ENCODE measurements at regions not wholly inside any gene's neighbourhood (a gene's known extent, or its start where the extent isn't known, plus 50 kb on each side); places are given as distances from the start of the nearest gene placed in this dataset.

DNA sequence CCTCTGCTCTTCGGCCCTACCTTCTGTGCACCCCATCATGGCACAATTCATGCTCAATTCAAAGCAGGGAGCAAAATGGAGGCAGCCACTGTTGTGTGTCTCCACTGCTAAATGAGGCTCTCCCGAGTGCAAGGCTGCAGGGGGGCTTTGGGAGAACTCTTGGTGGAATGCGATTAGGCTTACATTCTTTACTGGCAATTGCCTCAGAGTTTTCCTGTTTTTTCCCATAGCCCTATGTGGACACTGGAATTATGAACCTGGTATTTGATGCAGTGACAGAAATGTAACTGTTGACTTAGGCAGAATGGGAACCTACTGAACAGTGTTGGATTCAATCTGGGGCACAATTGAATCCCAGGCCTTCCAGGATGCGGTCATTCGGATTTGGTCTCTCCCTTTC, 187.9 kb upstream of the GMDS start:
- no peak for DNase-seq (ENCODE audit: low read depth in 2 of 2, low spot score in 1 of 2)

DNA sequence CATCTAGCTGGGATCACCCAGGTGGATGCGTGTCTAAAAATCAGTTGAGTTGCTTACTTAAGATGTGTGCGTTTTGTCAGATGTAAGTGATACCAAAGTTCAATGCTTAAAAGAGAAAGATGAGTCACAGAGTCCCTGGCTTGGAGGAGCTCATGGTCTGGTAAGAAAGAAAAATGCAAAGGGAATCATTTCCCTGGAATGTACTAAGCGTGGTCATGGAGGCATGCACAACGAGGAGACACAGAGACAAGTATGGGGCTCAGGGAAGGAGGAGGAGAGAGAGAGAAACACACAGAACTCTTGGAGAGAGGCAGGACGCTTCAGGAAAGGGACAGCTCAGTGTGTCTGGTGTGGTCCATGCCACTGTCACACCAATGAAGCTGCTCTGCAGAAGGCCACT, 186.9 kb upstream of the GMDS start:
- DNase-seq (ENCODE audit: low read depth in 2 of 2, low spot score in 1 of 2): no peak

DNA sequence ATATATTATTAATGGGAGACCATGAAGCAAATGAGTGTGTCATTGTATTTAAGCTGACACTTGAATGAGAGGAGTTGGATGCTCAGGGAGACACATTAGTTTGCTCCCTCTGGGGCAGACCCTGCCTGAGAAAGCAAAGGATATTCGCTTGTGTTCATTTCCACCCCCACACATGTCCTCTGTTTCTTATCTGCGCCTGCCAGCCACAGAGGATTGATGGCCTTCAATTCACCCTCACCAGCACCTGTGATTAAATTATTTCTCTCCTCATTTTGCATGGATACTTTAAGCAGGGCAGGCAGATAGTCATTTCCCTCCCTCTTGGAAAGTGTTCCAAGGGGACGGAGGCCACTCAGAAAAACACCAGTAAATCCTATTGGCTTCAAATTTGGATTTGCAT, 185.2 kb upstream of the GMDS start:
- no peak for DNase-seq (ENCODE audit: low read depth in 2 of 2, low spot score in 1 of 2)

DNA sequence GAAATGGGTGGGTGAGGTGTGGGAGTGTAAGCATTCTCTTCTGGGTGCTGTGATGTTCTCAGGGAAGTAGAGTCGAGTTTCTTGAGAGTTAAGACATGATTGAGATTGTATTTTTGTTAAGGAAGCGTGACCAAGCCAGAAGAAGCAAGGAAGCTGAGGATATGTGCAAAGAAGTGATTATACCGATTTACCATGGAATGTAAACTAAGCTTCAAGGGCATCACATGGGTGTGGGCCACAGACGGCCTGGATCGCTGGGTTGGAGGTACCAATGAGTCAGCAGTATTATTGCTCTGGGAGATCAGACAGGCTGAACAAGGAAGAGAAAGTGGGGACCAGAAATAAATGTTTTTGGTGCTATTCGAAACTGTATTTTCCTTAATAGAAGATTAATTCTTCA, 184.1 kb upstream of the GMDS start:
- no peak for DNase-seq (ENCODE audit: low read depth in 2 of 2, low spot score in 1 of 2)

DNA sequence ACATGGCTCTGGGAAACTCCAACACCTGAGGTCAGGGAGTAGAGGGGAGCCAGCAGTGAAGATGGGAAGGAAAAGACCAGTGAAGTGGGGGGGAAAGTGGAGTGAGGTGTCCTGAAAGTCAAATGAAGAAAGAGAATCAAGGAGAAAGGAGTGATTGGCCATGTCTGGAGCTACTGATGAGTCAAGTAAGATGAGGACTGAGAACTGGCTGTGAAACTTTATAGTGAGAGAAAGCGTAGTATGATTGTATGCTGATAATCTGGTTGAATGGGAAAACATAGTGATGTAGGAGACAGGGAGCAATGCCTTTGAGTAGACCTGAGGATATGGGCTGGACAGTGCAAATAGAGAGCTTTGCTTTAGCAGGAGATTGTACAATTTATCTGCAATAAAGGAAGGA, 183.6 kb upstream of the GMDS start:
- no peak for DNase-seq (ENCODE audit: low read depth in 2 of 2, low spot score in 1 of 2)

DNA sequence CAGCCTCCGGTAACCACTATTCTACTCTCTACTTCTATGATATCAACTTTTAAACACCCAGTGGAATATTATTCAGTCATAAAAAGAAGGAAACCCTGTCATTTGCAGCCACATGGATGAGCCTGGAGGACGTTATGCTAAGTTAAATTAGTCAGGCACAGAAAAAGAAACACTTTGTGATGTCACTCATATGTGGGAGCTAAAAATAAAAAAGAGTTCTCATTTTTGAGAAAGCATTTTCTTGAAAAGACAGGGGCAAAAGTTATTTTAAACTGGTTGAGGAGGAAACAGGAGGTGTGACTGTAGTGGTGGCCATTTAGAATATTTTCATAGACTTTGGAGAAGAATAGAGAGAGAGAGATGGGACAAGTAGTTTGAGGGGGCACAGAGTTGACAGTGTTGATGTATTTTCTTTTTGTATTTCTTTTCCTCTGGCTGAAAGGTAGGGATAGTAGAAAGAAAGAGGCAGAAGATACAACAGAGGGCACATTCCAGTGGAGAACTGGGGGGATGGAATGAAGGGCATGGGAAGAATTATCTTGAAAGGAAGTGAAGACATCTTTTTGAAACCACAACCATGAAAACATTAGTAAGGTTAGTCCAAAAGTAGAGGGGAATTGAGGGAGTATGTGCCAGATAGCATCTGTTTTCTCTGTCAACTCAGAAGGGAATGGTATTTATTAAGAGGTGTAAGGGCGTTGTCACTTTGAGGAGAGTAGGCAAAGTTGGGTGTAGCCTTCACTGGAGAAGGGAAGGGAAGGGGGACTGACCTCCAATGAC, 181.3 kb upstream of the GMDS start:
- DNase-seq (ENCODE audit: low read depth in 2 of 2, low spot score in 1 of 2): no peak

DNA sequence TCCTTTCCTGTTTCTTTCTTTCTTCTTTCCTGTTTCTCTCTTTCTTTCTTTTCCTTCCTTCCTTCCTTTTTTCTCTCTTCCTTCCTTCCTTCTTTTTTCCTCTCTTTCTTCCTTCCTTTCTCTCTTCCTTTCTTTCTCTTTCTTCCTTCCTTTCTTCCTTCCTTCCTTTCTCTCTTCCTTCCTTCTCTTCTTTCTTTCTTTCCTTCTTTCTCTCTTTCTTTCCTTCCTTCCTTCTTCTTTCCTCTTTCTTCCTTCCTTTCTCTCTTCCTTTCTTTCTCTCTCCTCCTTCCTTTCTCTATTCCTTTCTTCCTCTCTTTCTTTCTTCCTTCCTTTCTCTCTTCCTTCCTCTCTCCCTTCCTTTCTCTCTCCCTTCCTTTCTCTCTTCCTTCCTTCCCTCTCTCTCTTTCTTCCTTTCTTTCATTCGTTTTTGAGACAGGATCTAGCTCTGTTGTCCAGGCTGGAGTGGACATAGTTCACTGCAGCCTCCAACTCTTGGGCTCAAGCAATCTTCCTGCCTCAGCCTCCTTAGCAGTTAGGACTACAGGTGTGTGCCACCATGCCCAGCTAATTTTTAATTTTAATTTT, 170.8 kb upstream of the GMDS start:
- DNase-seq (ENCODE audit: low read depth in 2 of 2, low spot score in 1 of 2): no peak

DNA sequence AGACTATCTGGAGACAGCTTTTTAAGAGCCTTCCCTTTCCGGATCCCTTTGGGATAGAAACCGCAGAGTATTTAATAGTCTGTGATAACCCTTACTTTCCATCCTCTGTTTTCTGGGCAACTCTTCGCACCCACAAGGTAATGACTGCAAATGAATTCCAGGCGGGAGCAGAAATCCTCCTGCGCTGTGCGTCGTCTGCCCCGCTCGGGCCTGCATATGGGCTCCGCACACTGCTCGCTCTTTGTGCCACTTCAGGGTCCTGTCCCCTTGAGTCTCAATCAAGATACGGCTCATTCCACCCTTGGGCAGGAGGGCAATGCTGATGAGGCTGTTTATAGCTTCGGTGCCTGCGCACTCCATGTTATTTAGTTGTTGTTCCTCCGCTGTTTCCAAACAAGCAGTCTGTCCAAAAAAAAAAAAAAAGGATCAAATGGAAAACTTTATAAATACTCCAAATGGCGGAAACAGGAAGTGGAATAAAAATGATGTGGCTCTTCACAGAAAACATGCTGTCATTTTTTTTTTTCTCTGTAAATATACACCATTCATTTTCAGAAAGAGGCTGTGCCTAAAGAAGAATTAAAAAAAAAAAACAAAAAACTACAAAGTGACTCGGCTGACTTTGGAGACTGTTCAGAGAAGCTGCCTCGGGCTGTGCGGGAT, 169.6 kb upstream of the GMDS start:
- no peak for DNase-seq (ENCODE audit: low read depth in 2 of 2, low spot score in 1 of 2)

DNA sequence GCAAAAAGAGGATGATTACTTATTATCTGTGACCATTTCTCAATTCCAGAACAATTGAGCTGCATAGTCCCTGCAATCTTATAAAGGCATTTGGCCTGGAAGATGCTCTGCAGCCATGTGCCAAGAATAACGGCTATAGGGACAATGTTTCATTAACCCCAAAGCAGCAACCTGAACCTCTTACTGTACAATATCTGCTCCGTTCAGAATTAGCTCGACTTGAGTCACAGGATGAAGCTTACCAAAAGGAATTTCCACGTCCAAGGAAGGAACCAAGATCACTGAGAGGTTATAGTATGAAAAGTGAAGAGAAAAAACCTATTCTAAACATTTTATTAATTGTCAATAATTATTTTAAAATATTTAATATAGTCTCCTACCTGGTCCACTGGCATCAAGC, 167.3 kb upstream of the GMDS start:
- no peak for DNase-seq (ENCODE audit: low read depth in 2 of 2, low spot score in 1 of 2)

DNA sequence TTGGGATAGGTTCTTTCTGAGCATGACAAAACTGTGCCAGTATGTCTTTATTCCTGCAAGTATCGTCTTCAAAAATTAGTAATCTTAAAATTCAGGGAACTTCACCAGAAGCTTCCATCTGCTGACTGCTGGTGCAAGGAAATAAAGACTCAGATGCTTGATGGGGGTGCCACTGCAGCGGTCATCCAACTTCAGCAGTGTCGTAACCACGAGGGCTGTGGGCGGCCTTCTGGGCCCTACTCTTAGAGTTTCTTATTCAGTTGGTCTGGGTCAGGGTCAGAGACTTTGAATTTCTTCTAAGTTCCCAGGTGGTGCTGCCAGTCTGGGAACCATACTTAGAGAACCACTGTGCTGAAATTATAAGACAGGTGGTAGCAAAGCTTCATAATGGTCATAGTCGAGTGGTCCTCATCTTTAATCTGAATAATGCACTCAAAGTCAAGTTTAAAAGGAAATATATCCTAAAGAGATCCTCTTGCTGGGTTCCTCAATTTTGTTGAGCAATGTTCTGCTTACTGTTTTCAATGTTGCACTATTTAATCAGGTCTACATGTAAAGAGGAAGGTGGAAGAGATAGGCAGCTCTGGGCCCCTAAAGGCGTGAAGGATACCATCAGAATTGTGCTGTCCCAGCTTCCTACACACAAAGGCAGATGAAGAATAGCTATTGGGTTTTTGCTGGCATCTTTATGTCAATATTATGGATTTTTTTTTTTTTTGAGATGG, 165.4 kb upstream of the GMDS start:
- DNase-seq (ENCODE audit: low read depth in 2 of 2, low spot score in 1 of 2): no peak

DNA sequence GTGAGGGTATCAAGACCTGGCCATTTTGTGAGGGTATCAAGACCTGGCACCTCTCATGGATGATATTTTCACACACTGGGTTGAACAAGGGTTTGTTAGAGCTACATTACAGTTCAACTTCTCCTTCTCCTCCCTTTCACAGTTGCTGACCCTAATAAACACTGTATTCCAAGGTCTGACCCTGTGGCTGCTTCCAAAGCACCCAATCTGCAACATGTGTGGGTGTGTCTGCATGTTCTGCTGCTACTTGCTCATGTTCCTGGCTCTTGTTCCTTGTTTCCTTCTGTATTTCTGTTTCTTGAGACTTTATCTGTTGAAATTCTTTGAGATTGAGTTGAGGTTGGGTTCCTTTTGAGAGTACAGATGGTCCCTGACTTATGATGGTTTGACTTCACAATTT, 162.1 kb upstream of the GMDS start:
- no peak for DNase-seq (ENCODE audit: low read depth in 2 of 2, low spot score in 1 of 2)

DNA sequence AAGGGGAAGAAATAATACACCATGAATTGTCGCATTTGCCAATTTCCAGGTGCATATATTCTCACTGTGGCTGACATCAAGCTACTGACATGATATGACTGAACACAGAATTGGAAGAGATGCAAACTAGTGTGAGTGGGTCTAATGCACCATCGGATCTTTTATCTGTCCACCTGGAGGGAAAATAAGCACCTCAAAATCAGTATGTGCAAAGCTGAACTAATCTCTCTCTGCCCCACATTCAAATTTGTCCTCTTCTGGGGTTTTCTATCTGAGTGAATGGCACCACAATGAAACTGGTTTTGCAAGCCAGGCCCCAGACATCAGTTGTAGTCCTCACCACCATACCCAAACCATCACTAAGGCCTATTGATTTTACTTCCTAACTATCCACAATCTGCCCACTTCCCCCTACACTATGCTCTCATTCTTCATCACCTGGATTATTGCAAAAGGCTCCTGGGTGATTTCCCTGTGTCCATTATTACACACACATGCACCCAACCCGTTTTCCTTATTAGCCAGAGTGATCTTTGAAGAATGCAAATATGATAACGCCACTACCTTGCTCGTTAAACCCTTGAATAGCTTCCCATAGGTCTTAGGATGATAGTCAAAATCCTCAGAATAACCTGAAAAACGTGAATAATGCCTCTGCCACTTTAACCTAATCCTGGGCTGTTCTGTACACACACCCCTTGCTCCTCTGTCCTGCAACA, 159.0 kb upstream of the GMDS start:
- DNase-seq (ENCODE audit: low read depth in 2 of 2, low spot score in 1 of 2): no peak

DNA sequence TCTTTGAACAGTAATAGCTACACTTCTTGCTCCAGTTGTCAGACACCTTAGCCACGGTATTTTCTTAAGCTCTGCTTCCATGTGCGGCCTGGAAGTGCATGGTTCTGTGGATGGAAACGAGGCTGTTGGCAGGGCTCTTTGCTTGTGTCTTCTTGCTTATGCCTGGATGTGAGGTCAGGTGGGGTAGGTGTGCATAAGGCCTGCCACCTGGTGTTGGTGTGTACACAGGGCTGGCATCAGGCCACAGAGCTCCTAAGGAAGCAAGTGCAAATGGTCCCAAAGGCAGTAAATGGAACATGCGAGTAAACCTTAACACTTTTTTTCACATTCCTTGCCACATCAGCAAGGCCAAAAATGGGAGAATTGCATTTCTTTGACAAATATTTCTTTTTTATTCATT, 158.1 kb upstream of the GMDS start:
- DNase-seq (ENCODE audit: low read depth in 2 of 2, low spot score in 1 of 2): no peak

DNA sequence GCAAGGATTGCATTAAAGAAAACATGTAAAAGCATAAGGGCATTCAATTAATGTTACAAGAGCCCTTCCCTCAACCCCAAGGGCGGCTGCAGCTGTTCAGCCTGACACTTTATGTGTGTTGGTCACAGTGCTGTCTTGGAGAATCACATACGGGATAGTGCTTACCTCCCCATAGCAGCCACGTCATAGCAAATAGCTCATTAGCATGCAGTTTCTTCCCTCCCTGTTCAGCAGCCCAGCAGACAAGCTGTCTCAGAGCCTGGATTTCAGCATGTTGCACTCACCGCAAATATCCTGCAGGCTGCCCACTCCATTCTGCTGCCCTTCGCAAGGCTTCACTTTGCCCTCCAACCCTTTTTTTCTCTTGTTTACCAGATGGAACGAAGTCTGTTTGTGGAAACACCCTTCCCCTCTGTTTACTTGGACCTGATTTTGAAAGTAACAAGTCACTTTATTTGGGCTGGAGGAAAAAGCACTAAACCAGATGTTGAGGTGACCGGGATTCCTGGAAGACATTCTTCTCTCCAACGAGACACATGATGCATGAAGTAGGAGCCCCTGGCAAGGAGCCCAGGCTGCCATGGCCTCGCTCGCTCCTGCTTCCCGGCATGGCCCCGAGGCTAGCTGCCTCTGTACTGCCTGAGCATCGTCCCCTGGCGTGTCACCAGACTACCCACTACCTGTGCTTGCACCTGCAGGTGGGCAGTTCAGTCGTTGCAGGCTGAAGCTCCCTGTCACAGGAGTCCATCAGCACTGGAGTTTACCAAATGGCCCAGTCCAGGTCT, 151.6 kb upstream of the GMDS start:
- no peak for DNase-seq (ENCODE audit: low read depth in 2 of 2, low spot score in 1 of 2)

DNA sequence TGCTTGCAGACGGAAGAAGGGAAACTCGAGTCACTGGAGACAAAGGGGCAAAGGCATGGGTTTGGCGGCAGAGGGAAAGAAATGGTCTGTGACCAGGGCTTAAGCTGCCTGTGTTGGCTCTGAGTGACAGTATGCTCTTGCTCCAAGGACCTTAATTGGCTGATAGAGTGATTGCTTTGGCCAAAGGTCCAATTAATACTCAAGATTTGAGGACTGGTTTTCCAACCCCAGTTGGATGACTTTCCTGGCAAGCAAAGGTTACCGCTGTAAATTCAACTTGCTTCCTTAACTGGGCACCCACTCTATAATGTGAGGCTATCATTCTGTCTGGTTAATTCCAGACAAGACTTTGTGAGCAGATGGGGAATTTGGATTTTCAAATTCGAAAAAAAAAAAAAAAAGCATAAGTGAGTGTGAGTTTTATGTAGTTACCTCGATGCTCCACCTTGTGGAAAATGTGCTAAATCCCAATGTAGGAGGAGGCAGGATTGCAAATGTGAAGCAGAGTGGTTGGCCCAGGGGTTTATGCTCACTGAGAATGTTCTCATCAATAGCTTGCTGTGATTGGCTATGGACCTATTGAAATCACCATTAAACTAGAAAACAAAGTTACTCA, 150.7 kb upstream of the GMDS start:
- DNase-seq (ENCODE audit: low read depth in 2 of 2, low spot score in 1 of 2): no peak

DNA sequence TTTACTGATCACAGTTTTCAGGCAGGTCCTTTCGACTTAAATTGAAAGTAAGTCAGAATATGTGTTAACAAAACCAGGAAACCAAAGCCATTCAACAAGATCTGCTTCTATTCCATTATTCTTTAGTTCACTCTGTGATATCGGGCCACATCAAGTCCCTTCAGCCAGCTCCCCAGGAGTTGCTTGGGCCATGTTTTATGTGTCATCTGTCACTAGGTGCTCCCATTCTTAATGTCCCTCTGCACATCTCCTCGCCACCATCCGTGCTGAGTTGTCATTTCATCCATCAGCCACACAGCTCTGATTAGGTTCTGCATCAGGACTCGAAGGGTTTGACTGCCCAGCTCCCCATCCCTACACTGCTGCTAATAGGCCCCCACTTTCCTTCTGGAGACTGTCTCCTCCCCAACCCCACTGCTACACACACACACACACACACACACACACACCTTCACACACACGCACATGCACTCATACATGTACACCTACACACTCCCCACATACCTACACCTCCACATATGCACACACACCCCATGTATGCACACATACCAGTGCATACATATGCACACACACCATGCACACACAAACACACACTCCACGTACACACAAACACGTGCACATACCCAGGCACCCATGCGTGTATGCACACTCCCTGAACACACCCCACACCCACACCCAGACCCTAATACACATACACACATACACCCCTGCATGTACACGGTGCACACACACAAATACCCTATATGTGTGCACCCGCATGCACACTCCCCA, 143.3 kb upstream of the GMDS start:
- DNase-seq (ENCODE audit: low read depth in 2 of 2, low spot score in 1 of 2): no peak

DNA sequence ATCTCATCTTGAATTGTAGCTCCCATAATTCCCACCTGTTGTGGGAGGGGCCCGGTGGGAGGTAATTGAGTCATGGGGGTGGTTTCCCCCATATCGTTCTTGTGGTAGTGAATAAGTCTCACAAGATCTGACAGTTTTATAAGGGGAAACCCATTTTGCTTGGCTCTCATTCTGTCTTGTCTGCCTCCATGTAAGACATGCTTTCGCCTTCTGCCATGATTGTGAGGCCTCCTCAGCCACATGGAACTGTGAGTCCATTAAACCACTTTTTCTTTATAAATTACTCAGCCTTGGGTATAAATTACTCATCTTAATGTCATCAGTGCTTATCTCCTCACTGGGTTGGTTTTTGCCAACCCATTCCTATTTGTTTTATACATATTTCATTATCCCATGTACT, 142.0 kb upstream of the GMDS start:
- no peak for DNase-seq (ENCODE audit: low read depth in 2 of 2, low spot score in 1 of 2)

DNA sequence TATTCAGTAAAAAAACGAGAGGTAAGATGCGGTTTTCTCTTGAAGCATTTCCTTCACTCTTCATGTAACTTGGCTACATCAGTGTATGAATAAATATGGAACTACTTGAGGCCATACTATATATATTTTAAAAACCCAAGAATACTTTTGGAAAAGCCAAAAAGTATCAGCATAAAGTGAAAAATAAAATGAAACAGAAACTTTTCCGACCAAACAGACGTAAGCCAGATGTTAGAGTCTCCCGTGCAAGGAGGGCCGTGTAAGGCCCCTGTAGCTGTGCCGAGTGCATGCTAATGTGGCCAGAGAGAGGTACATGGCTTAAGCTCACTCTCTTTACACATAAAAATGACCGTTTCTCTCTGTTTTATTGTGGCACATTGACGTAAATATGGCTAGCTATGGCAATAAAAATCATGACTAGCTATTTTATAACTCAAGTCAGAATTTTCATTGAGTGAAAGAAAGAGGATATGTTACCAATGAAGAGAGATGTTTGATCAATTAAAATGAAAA, 140.1 kb upstream of the GMDS start:
- no peak for DNase-seq (ENCODE audit: low read depth in 2 of 2, low spot score in 1 of 2)

DNA sequence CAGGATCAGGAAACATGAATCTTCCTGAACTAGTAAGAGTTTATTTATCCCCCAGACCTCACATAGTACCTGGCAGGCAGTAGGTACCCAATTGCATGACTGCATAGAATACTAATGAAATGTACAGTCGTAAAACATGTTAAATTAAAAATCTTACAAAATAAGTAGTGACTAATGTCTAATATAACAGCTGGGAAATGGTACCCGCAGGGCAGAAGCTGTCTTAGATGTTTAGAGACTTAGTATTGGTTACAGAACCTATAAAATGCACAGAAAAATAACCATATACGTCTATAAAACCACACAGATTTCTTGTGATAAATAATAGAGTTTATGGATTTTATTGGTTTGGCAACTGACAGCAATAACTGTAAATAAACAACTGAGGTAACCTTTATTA, 139.1 kb upstream of the GMDS start:
- DNase-seq (ENCODE audit: low read depth in 2 of 2, low spot score in 1 of 2): no peak

Measured in stimulated activated CD8-positive, alpha-beta memory T cell treated with anti-CD3 and anti-CD28 coated beads, Interleukin-4, amount 100 ng/mL, for 1 hour (primary cell).